RWPE1 (cell line): ENCODE measurements at regions not wholly inside any gene's neighbourhood (a gene's known extent, or its start where the extent isn't known, plus 50 kb on each side); places are given as distances from the start of the nearest gene placed in this dataset.

Experiments
- CTCF ChIA-PET: fragments of 350-600 bp; sonication (Branson Sonifier 250); formaldehyde crosslinking; extraction: SDS; loops from one replicate; lab custom pipeline; 2021; lab: Yijun Ruan, JAX
- POLR2A ChIA-PET: fragments of 400-600 bp; formaldehyde crosslinking; extraction: SDS; loops from one replicate; lab custom pipeline; 2020; ENCODE audit warnings: antibody characterized with exemption; ENCODE audit not compliant: low non-redundant PET; lab: Yijun Ruan, JAX
- DNase-seq: peaks from one replicate; pipeline ENCODE4 v3.0.0; 2012; ENCODE audit warnings: low spot score
- H3K27ac ChIP-seq: fragments of 450-650 bp; 2 replicates; pipeline ENCODE4 v1.5.1; 2017
- TF ChIP-seq, protein P1 (sequence below): fragments of 450-650 bp; conservative IDR thresholded peaks from 2 replicates; pipeline ENCODE4 v1.5.1; 2017; ENCODE audit warnings: low read depth, mild to moderate bottlenecking

GRCh38 chr4:45502471-45502870 is 621.4 kb downstream of the GABRG1 start:
- DNase-seq, result no peak
- no peak overlapping the region for H3K27ac ChIP-seq
- TF ChIP-seq, protein P1, sequence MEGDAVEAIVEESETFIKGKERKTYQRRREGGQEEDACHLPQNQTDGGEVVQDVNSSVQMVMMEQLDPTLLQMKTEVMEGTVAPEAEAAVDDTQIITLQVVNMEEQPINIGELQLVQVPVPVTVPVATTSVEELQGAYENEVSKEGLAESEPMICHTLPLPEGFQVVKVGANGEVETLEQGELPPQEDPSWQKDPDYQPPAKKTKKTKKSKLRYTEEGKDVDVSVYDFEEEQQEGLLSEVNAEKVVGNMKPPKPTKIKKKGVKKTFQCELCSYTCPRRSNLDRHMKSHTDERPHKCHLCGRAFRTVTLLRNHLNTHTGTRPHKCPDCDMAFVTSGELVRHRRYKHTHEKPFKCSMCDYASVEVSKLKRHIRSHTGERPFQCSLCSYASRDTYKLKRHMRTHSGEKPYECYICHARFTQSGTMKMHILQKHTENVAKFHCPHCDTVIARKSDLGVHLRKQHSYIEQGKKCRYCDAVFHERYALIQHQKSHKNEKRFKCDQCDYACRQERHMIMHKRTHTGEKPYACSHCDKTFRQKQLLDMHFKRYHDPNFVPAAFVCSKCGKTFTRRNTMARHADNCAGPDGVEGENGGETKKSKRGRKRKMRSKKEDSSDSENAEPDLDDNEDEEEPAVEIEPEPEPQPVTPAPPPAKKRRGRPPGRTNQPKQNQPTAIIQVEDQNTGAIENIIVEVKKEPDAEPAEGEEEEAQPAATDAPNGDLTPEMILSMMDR, result no peak
- ChIA-PET CTCF (no interaction called here), POLR2A (no interaction called here)

- CTCF ChIA-PET, result interaction anchor here (0.6 kb wide), 1 partner anchor 407 kb away, joined by 5 read pairs; no protein-coding TSS in a partner anchor
- POLR2A ChIA-PET, result no interaction called here
These were observed 639.1 kb downstream of the GABRG1 start for GRCh38 chr4:45484740-45485139.

GRCh38 chr4:45482346-45482745 is 641.5 kb downstream of the GABRG1 start:
- POLR2A ChIA-PET, result no interaction called here
- CTCF ChIA-PET, result no interaction called here
- H3K27ac ChIP-seq, result no peak overlapping the region
- TF ChIP-seq, protein P1, result no peak
- DNase-seq, result no peak

More at GRCh38 chr4:45484740-45485139, 639.1 kb downstream of the GABRG1 start:
- TF ChIP-seq, protein P1, result no peak
- H3K27ac ChIP-seq, result no peak overlapping the region
- DNase-seq, result no peak

DNA sequence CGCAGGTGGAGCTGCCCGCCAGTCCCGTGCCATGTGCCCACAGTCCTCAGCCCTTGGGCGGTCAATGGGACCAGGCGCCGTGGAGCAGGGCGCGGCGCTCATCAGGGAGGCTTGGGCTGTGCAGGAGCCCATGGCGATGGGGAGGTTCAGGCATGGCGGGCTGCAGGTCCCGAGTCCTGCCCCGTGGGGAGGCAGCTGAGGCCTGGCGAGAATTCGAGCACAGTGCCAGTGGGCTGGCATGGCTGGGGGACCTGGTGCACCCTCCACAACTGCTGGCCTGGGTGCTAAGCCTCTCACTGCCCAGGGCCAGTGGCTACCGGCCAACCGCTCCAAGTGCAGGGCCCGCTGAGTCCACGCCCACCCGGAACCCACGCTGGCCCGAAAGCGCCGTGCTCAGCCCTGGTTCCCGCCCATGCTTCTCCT is 646.5 kb downstream of the GABRG1 start:
- POLR2A ChIA-PET, result no interaction called here
- CTCF ChIA-PET, result no interaction called here
- TF ChIP-seq, protein P1, result no peak
- no peak overlapping the region for H3K27ac ChIP-seq
- DNase-seq, result no peak

- no peak for DNase-seq
- TF ChIP-seq, protein P1, result no peak
- no peak overlapping the region for H3K27ac ChIP-seq
- ChIA-PET POLR2A (no interaction called here), CTCF (no interaction called here)
These were observed 648.3 kb downstream of the GABRG1 start for GRCh38 chr4:45475548-45475947.

- ChIA-PET POLR2A (no interaction called here), CTCF (interaction anchor here (0.7 kb wide), 1 partner anchor 129 kb away, joined by 3 read pairs; no protein-coding TSS in a partner anchor)
- no peak for DNase-seq
- TF ChIP-seq, protein P1, result no peak
- H3K27ac ChIP-seq, result no peak overlapping the region
These were observed 651.4 kb downstream of the GABRG1 start for GRCh38 chr4:45472490-45472889.
